CD8-positive, alpha-beta memory T cell (primary cell): ENCODE measurements at regions not wholly inside any gene's neighbourhood (a gene's known extent, or its start where the extent isn't known, plus 50 kb on each side); places are given as distances from the start of the nearest gene placed in this dataset.

Experiments
- CTCF ChIA-PET: fragments of 350-600 bp; sonication (Branson Sonifier 250); formaldehyde crosslinking; loops from one replicate; lab custom pipeline; 2021; ENCODE audit warnings: antibody characterized with exemption; lab: Charles Lee
- POLR2A ChIA-PET: fragments of 350-600 bp; sonication (Branson Sonifier 250); formaldehyde crosslinking; loops from one replicate; lab custom pipeline; 2021; ENCODE audit warnings: antibody characterized with exemption; lab: Charles Lee
- DNase-seq, 5 donors: peaks; one replicate each; pipeline versions ENCODE4 v3.0.0 to v3.0.0-alpha.2; 2020 to 2022; ENCODE audit warnings: mixed read lengths in 1 of 5
- H3K27ac ChIP-seq: one replicate; pipeline ENCODE4 v1.7.0; 2013; ENCODE audit warnings: low read depth, mild to moderate bottlenecking, low read length, moderate library complexity
- H3K27me3 ChIP-seq: 2 replicates; pipeline ENCODE4 v1.7.0; 2013; ENCODE audit warnings: low read length, mild to moderate bottlenecking; ENCODE audit not compliant: insufficient read depth, poor library complexity, severe bottlenecking
- H3K36me3 ChIP-seq: 2 replicates; pipeline ENCODE4 v1.7.0; 2013; ENCODE audit warnings: mild to moderate bottlenecking, low read length, moderate library complexity; ENCODE audit not compliant: insufficient read depth
- H3K4me1 ChIP-seq: 2 replicates; pipeline ENCODE4 v1.7.0; 2013; ENCODE audit warnings: mild to moderate bottlenecking, low read length, moderate library complexity; ENCODE audit not compliant: insufficient read depth
- H3K4me3 ChIP-seq: 2 replicates; pipeline ENCODE4 v1.7.0; 2013; ENCODE audit warnings: mild to moderate bottlenecking, low read length
- H3K9me3 ChIP-seq: 2 replicates; pipeline ENCODE4 v1.7.0; 2013; ENCODE audit warnings: mild to moderate bottlenecking, low read length
- H3K27ac Mint-ChIP-seq, 8 donors: one replicate each; pipeline ENCODE4 v1.8.0; 2020 to 2021; ENCODE audit warnings: mixed read lengths in 8 of 8, mild to moderate bottlenecking in 6 of 8, inconsistent platforms in 3 of 8, moderate library complexity in 3 of 8
- H3K27me3 Mint-ChIP-seq, 2 donors: one replicate each; pipeline ENCODE4 v1.8.0; 2020 to 2021; ENCODE audit warnings: mixed read lengths in 2 of 2, mild to moderate bottlenecking in 1 of 2, moderate library complexity in 1 of 2
- H3K36me3 Mint-ChIP-seq, 3 donors: one replicate each; pipeline ENCODE4 v1.8.0; 2020 to 2021; ENCODE audit warnings: mixed read lengths in 3 of 3, inconsistent platforms in 1 of 3, mild to moderate bottlenecking in 1 of 3
- H3K4me1 Mint-ChIP-seq, 3 donors: one replicate each; pipeline ENCODE4 v1.8.0; 2020 to 2021; ENCODE audit warnings: mixed read lengths in 3 of 3, inconsistent platforms in 1 of 3, mild to moderate bottlenecking in 1 of 3
- H3K4me3 Mint-ChIP-seq, 7 donors: one replicate each; pipeline ENCODE4 v1.8.0; 2020 to 2021; ENCODE audit warnings: mixed read lengths in 7 of 7, mild to moderate bottlenecking in 6 of 7, moderate library complexity in 4 of 7, inconsistent platforms in 2 of 7
- H3K9me3 Mint-ChIP-seq, 5 donors: one replicate each; pipeline ENCODE4 v1.8.0; 2020 to 2022; ENCODE audit warnings: mixed read lengths in 5 of 5, mild to moderate bottlenecking in 3 of 5, moderate library complexity in 2 of 5, inconsistent platforms in 1 of 5

GRCh38 chr2:196479350-196479749 lies 160.2 kb upstream of the CCDC150 start:
- Histone ChIP-seq H3K4me1 (no peaks in the 10 kb centered on the region), H3K27ac (no peak overlapping the region), H3K9me3 (no peaks in the 10 kb centered on the region), H3K36me3 (no peaks in the 10 kb centered on the region), H3K4me3 (no peak overlapping the region), H3K27me3 (no peaks in the 10 kb centered on the region)
- no peak overlapping the region for H3K27ac Mint-ChIP-seq
- H3K4me3 Mint-ChIP-seq, result no peak overlapping the region
- no peak for DNase-seq
- POLR2A ChIA-PET, result no interaction called here
- H3K27me3 Mint-ChIP-seq, result peaks cover 0 to 18% of the 10 kb centered on the region in 2 donors
- no peaks in the 10 kb centered on the region for H3K4me1 Mint-ChIP-seq
- CTCF ChIA-PET, result no interaction called here
- no peaks in the 10 kb centered on the region for H3K36me3 Mint-ChIP-seq
- H3K9me3 Mint-ChIP-seq, result no peaks in the 10 kb centered on the region

GRCh38 chr2:196480653-196481323 lies 158.7 kb upstream of the CCDC150 start:
- no peaks in the 10 kb centered on the region for H3K36me3 ChIP-seq
- no peaks in the 10 kb centered on the region for H3K27me3 ChIP-seq
- no peaks in the 10 kb centered on the region for H3K4me1 ChIP-seq
- H3K4me3 ChIP-seq, result no peak overlapping the region
- no peak overlapping the region for H3K27ac Mint-ChIP-seq
- CTCF ChIA-PET, result no interaction called here
- DNase-seq, result no peak
- H3K36me3 Mint-ChIP-seq, result no peaks in the 10 kb centered on the region
- H3K9me3 Mint-ChIP-seq, result no peaks in the 10 kb centered on the region
- no peak overlapping the region for H3K27ac ChIP-seq
- peaks cover 3 to 19% of the 10 kb centered on the region in 2 donors for H3K27me3 Mint-ChIP-seq
- no peaks in the 10 kb centered on the region for H3K9me3 ChIP-seq
- POLR2A ChIA-PET, result no interaction called here
- no peaks in the 10 kb centered on the region for H3K4me1 Mint-ChIP-seq
- H3K4me3 Mint-ChIP-seq, result no peak overlapping the region

GRCh38 chr2:196481324-196481697 lies 158.2 kb upstream of the CCDC150 start:
- H3K27me3 Mint-ChIP-seq, result peaks cover 3 to 24% of the 10 kb centered on the region in 2 donors
- H3K4me1 ChIP-seq, result no peaks in the 10 kb centered on the region
- ChIA-PET CTCF (no interaction called here), POLR2A (no interaction called here)
- no peak overlapping the region for H3K4me3 Mint-ChIP-seq
- no peaks in the 10 kb centered on the region for H3K9me3 ChIP-seq
- no peak overlapping the region for H3K27ac ChIP-seq
- H3K27ac Mint-ChIP-seq, result no peak overlapping the region
- no peaks in the 10 kb centered on the region for H3K27me3 ChIP-seq
- H3K36me3 ChIP-seq, result no peaks in the 10 kb centered on the region
- no peaks in the 10 kb centered on the region for H3K4me1 Mint-ChIP-seq
- H3K4me3 ChIP-seq, result no peak overlapping the region
- no peaks in the 10 kb centered on the region for H3K36me3 Mint-ChIP-seq
- no peak for DNase-seq
- no peaks in the 10 kb centered on the region for H3K9me3 Mint-ChIP-seq

GRCh38 chr2:196482119-196483065 lies 157.1 kb upstream of the CCDC150 start:
- Mint-ChIP-seq H3K27me3 (peaks cover 3 to 27% of the 10 kb centered on the region in 2 donors), H3K36me3 (no peaks in the 10 kb centered on the region), H3K27ac (no peak overlapping the region), H3K4me1 (no peaks in the 10 kb centered on the region), H3K9me3 (no peaks in the 10 kb centered on the region), H3K4me3 (no peak overlapping the region)
- DNase-seq, result no peak
- no peaks in the 10 kb centered on the region for H3K4me1 ChIP-seq
- H3K27me3 ChIP-seq, result no peaks in the 10 kb centered on the region
- no peaks in the 10 kb centered on the region for H3K9me3 ChIP-seq
- no peak overlapping the region for H3K27ac ChIP-seq
- ChIA-PET CTCF (no interaction called here), POLR2A (no interaction called here)
- no peak overlapping the region for H3K4me3 ChIP-seq
- no peaks in the 10 kb centered on the region for H3K36me3 ChIP-seq

- POLR2A ChIA-PET, result no interaction called here
- CTCF ChIA-PET, result no interaction called here
- no peaks in the 10 kb centered on the region for H3K36me3 Mint-ChIP-seq
These were observed 153.4 kb upstream of the CCDC150 start for GRCh38 chr2:196486146-196486545.

GRCh38 chr2:196487417-196487816 lies 152.1 kb upstream of the CCDC150 start:
- Histone ChIP-seq H3K27me3 (no peaks in the 10 kb centered on the region), H3K9me3 (no peaks in the 10 kb centered on the region), H3K4me1 (no peaks in the 10 kb centered on the region), H3K36me3 (no peaks in the 10 kb centered on the region), H3K4me3 (no peak overlapping the region), H3K27ac (no peak overlapping the region)
- H3K9me3 Mint-ChIP-seq, result no peaks in the 10 kb centered on the region
- ChIA-PET POLR2A (no interaction called here), CTCF (no interaction called here)
- H3K4me1 Mint-ChIP-seq, result no peaks in the 10 kb centered on the region
- DNase-seq, result no peak
- H3K4me3 Mint-ChIP-seq, result no peak overlapping the region
- no peak overlapping the region for H3K27ac Mint-ChIP-seq
- H3K27me3 Mint-ChIP-seq, result peaks cover 8 to 33% of the 10 kb centered on the region in 2 donors
- H3K36me3 Mint-ChIP-seq, result no peaks in the 10 kb centered on the region

More at GRCh38 chr2:196486146-196486545, 153.4 kb upstream of the CCDC150 start:
- H3K9me3 ChIP-seq, result no peaks in the 10 kb centered on the region
- no peaks in the 10 kb centered on the region for H3K4me1 Mint-ChIP-seq
- peaks cover 8 to 36% of the 10 kb centered on the region in 2 donors for H3K27me3 Mint-ChIP-seq
- H3K4me3 ChIP-seq, result no peak overlapping the region
- DNase-seq, result no peak
- no peak overlapping the region for H3K27ac Mint-ChIP-seq
- H3K27ac ChIP-seq, result no peak overlapping the region
- no peaks in the 10 kb centered on the region for H3K27me3 ChIP-seq
- no peaks in the 10 kb centered on the region for H3K4me1 ChIP-seq
- H3K9me3 Mint-ChIP-seq, result no peaks in the 10 kb centered on the region
- no peak overlapping the region for H3K4me3 Mint-ChIP-seq
- H3K36me3 ChIP-seq, result no peaks in the 10 kb centered on the region

GRCh38 chr2:196489371-196489770 lies 150.1 kb upstream of the CCDC150 start:
- H3K36me3 Mint-ChIP-seq, result peaks cover 0 to 2% (median 0%) of the 10 kb centered on the region in 3 donors
- peaks cover 0 to 8% (median 7%) of the 10 kb centered on the region in 5 donors for H3K9me3 Mint-ChIP-seq
- H3K4me1 ChIP-seq, result no peaks in the 10 kb centered on the region
- H3K27ac ChIP-seq, result no peak overlapping the region
- ChIA-PET POLR2A (no interaction called here), CTCF (no interaction called here)
- no peaks in the 10 kb centered on the region for H3K4me1 Mint-ChIP-seq
- H3K9me3 ChIP-seq, result no peaks in the 10 kb centered on the region
- H3K4me3 ChIP-seq, result no peak overlapping the region
- H3K27me3 ChIP-seq, result no peaks in the 10 kb centered on the region
- no peak overlapping the region for H3K27ac Mint-ChIP-seq
- no peak for DNase-seq
- H3K4me3 Mint-ChIP-seq, result no peak overlapping the region
- no peaks in the 10 kb centered on the region for H3K36me3 ChIP-seq
- peaks cover 10 to 37% of the 10 kb centered on the region in 2 donors for H3K27me3 Mint-ChIP-seq

- peaks cover 8 to 27% of the 10 kb centered on the region in 2 donors for H3K27me3 Mint-ChIP-seq
- Histone ChIP-seq H3K9me3 (no peaks in the 10 kb centered on the region), H3K27me3 (no peaks in the 10 kb centered on the region), H3K4me1 (no peaks in the 10 kb centered on the region), H3K4me3 (no peak overlapping the region), H3K27ac (no peak overlapping the region), H3K36me3 (no peaks in the 10 kb centered on the region)
- H3K36me3 Mint-ChIP-seq, result peaks cover 0 to 3% (median 0%) of the 10 kb centered on the region in 3 donors
- POLR2A ChIA-PET, result no interaction called here
- H3K27ac Mint-ChIP-seq, result no peak overlapping the region
- peaks cover 2 to 11% (median 8%) of the 10 kb centered on the region in 5 donors for H3K9me3 Mint-ChIP-seq
- CTCF ChIA-PET, result no interaction called here
- DNase-seq, result no peak
- H3K4me3 Mint-ChIP-seq, result no peak overlapping the region
- H3K4me1 Mint-ChIP-seq, result no peaks in the 10 kb centered on the region
These were observed 146.6 kb upstream of the CCDC150 start for GRCh38 chr2:196492946-196493345.
